Activated B cell treated with CpG ODN at 0.5 μM for 24 hours (primary cell): ENCODE measurements at regions not wholly inside any gene's neighbourhood (a gene's known extent, or its start where the extent isn't known, plus 50 kb on each side); places are given as distances from the start of the nearest gene placed in this dataset.

Experiments
- ATAC-seq: fragments of 200-7000 bp; cut with Tn5 transposase; one replicate; pipeline ENCODE4 v1.10.0; 2021; ENCODE audit warnings: low read depth, mild to moderate bottlenecking, moderate library complexity
- CTCF ChIA-PET: fragments of 350-600 bp; sonication (Branson Sonifier 250); formaldehyde crosslinking; loops from one replicate; lab custom pipeline; 2021; ENCODE audit warnings: antibody characterized with exemption; lab: Charles Lee
- POLR2A ChIA-PET: fragments of 350-600 bp; sonication (Branson Sonifier 250); formaldehyde crosslinking; loops from one replicate; lab custom pipeline; 2021; ENCODE audit warnings: antibody characterized with exemption; lab: Charles Lee
- DNase-seq: peaks from one replicate; pipeline ENCODE4 v3.0.0; 2022
- H3K27ac Mint-ChIP-seq: one replicate; pipeline ENCODE4 v1.8.0; 2020; ENCODE audit warnings: mixed read lengths
- H3K27me3 Mint-ChIP-seq: one replicate; pipeline ENCODE4 v1.8.0; 2021; ENCODE audit warnings: mixed read lengths
- H3K36me3 Mint-ChIP-seq: one replicate; pipeline ENCODE4 v1.8.0; 2021; ENCODE audit warnings: low read depth, mixed read lengths
- H3K4me1 Mint-ChIP-seq: one replicate; pipeline ENCODE4 v1.8.0; 2021; ENCODE audit warnings: mixed read lengths
- H3K4me3 Mint-ChIP-seq: one replicate; pipeline ENCODE4 v1.8.0; 2020; ENCODE audit warnings: mild to moderate bottlenecking, mixed read lengths
- H3K9me3 Mint-ChIP-seq: one replicate; pipeline ENCODE4 v1.8.0; 2020; ENCODE audit warnings: mixed read lengths
- CTCF ChIP-seq: fragments of 200-600 bp; IDR thresholded peaks from one replicate; pipeline ENCODE4 v1.8.0; 2022; ENCODE audit warnings: antibody characterized with exemption, mild to moderate bottlenecking
- intact Hi-C: fragments of 100-400 bp; cut with micrococcal nuclease; formaldehyde crosslinking; loops from one replicate; pipeline ENCODE4 v1.15.1; 2024

- Mint-ChIP-seq H3K4me1 (peaks cover 42% of the 10 kb centered on the region), H3K4me3 (no peak overlapping the region), H3K27me3 (no peaks in the 10 kb centered on the region), H3K36me3 (no peaks in the 10 kb centered on the region), H3K27ac (no peak overlapping the region), H3K9me3 (no peaks in the 10 kb centered on the region)
- intact Hi-C loops: no loop called here
- DNase-seq (no peak), ATAC-seq (no peak)
- POLR2A ChIA-PET: interaction anchor here (0.7 kb wide), 1 partner anchor 74 kb away, joined by 3 read pairs; no protein-coding TSS in a partner anchor
- CTCF ChIA-PET: interaction anchor here (2.6 kb wide), 1 partner anchor 13 kb away, joined by 9 read pairs; no protein-coding TSS in a partner anchor
- no peak for TF ChIP-seq CTCF
Measured at GRCh38 chr12:12020762-12021161, 50.0 kb upstream of the BCL2L14 start.
